GM12864 (cell line): ENCODE measurements at regions not wholly inside any gene's neighbourhood (a gene's known extent, or its start where the extent isn't known, plus 50 kb on each side); places are given as distances from the start of the nearest gene placed in this dataset.

Experiments used
- DNase-seq: peaks from one replicate; pipeline ENCODE4 v3.0.0-alpha.2; 2011; ENCODE audit warnings: low read depth
- H3K4me3 ChIP-seq: 2 replicates; pipeline ENCODE4 v1.5.1; 2011; ENCODE audit warnings: mild to moderate bottlenecking, low read depth, low read length, control low read depth
- TF ChIP-seq, protein P1 (sequence below): IDR thresholded peaks from 2 replicates; pipeline ENCODE4 v1.5.1; 2011; ENCODE audit warnings: low read depth, mild to moderate bottlenecking, moderate library complexity, low read length, control low read depth, inconsistent platforms; ENCODE audit errors: missing control alignments

DNA sequence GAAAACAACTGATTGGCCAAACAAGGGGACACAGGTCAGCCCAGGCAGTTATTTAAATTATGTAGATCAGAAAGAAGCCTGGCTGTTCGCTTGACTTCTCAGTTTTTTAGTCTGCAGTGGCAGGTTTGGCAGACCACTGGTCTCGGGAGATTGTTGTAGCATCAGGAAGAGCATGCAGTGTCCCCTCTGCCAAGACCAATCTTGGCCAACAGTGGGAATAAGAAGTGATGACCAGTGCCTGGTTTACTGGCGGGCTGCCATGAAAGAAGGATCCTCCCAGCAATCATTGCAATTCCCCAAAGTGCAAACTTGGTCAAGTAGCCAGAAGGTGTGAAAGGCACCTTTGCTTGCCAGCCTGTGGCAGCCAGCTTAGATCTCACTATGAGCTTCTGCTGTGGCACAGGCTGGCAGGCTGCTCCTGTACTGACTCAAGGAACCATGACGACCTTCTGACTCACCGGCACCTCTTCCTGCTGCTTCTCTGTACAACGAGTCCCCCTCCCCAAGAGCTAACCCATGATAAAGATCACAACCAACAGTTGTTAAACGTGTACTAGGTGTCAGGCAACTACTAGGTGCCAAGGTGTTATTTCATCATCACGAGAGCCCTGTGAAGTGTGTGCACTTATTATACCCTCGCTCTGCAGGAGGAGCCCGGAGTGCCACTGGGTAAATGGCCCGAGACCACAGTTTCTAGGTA lies 76.8 kb upstream of the DUSP22 start:
- TF ChIP-seq, protein P1, sequence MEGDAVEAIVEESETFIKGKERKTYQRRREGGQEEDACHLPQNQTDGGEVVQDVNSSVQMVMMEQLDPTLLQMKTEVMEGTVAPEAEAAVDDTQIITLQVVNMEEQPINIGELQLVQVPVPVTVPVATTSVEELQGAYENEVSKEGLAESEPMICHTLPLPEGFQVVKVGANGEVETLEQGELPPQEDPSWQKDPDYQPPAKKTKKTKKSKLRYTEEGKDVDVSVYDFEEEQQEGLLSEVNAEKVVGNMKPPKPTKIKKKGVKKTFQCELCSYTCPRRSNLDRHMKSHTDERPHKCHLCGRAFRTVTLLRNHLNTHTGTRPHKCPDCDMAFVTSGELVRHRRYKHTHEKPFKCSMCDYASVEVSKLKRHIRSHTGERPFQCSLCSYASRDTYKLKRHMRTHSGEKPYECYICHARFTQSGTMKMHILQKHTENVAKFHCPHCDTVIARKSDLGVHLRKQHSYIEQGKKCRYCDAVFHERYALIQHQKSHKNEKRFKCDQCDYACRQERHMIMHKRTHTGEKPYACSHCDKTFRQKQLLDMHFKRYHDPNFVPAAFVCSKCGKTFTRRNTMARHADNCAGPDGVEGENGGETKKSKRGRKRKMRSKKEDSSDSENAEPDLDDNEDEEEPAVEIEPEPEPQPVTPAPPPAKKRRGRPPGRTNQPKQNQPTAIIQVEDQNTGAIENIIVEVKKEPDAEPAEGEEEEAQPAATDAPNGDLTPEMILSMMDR, result no peak
- no peak for DNase-seq
- H3K4me3 ChIP-seq, result no peak overlapping the region

DNA sequence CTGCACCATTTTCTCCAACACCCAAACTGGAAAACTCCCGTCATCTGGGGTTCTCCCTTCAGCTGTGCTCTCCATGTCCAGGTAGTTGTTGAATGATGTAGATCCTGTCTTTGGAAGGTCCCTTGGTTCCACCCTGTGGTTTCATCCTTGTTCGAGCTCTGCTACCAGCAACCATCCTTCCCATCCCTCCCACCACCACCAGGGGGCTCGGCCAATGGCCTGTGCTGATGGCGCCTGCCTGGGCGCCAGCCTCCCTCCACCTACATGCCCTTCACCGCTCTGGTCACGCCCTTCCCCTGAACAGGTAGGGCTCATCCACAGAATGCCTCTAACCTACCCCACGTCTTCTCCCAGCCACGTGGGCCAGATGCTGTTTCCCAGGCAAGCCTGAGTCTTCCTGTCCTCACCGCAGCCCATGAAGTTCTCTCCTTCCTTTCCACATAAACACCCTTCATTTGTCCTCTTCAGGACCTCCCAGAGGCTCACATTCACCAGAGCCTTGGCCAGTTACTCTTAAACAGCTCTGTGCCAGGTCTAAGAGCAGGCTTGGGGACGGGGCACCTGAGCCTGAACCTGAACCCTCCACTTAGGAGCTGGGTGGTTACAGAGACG lies 75.1 kb upstream of the DUSP22 start:
- no peak for DNase-seq
- no peak overlapping the region for H3K4me3 ChIP-seq

DNA sequence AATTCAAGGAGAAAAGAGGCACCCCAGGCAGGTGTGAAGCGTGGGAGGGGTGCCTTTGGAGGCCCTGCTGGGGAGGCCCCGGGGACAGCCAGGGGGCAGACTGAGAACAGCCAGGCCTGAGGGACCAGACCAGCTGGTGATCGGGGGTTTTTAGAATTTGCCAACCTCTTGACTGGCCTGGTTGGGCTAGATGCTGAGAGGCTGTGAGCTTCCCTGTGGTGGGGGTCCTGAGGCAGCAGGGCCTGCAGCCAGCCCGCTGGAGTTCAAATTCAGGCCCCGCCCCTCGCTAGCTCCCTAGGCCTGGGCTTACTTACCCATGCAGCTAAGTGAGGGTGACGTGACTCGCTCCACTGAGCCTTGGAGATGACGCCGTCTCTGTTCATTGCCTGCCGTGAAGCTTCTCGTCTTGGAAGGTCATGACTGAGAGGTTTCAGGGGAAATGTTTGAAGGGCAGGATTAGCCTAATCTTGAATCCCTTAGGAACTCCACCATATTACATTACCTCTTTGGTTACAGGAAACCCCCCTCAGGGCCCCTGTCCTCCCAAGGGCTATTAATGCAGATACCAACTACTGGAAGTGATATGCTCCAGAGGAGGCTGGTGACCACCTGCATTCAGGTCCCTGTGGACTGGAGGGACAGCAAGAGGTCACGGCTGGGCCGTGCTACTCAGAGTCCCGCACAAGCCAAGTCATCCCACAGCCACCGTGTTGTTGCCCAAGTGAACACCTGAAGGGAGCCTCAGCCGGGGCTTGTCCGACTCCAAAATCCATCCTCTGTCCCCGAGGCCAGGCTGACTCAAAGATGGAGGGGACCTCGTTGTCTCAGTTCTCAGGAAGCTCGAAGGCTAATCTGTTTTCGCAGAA lies 73.9 kb upstream of the DUSP22 start:
- H3K4me3 ChIP-seq, result peak overlapping the region; percentile 2; the same call in 1 of the 2 replicates
- DNase-seq, result no peak
- TF ChIP-seq, protein P1, result peak; percentile 32

More for the DNA sequence above, 75.1 kb upstream of the DUSP22 start:
- TF ChIP-seq, protein P1, result peak; percentile 97

- no peak for DNase-seq
- H3K4me3 ChIP-seq, result no peak overlapping the region; the same call in 1 of the 2 replicates
- TF ChIP-seq, protein P1, result no peak
Observed at GRCh38 chr6:219019-219570, 73.2 kb upstream of the DUSP22 start.

DNA sequence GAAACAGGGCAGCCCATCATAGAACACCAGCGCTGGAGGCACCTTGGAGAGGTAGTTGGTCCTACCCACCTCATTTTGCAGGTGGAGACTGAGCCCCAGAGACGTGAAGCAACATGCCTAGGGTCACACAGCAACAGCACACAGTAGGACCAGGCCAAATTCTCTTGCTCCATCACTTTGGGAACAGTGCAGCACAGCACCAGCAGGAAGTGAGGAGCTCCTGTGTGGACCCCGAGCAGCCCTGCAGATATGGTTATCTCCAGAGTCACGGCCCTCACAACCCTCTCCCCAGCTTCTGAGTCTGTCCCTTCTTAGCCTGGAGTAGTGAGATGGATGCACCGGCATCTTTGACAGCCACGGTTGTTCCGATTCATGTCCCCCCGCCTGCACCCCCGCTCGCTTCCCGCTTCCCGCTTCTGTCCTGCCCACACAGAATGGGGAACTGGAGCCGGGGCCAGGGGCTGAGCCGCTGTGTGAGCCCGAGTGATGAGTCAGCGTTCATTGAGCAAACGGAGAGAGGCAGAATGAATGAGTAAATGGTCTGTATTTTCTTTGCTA lies 72.6 kb upstream of the DUSP22 start:
- peak overlapping the region; percentile 15 for H3K4me3 ChIP-seq
- TF ChIP-seq, protein P1, result no peak
- no peak for DNase-seq

GRCh38 chr6:220312-220711 lies 72.0 kb upstream of the DUSP22 start:
- DNase-seq, result no peak
- no peak overlapping the region for H3K4me3 ChIP-seq
- TF ChIP-seq, protein P1, result no peak
